ENCODE measurements at regions not wholly inside any gene's neighbourhood (a gene's known extent, or its start where the extent isn't known, plus 50 kb on each side); places are given as distances from the start of the nearest gene placed in this dataset.

DNA sequence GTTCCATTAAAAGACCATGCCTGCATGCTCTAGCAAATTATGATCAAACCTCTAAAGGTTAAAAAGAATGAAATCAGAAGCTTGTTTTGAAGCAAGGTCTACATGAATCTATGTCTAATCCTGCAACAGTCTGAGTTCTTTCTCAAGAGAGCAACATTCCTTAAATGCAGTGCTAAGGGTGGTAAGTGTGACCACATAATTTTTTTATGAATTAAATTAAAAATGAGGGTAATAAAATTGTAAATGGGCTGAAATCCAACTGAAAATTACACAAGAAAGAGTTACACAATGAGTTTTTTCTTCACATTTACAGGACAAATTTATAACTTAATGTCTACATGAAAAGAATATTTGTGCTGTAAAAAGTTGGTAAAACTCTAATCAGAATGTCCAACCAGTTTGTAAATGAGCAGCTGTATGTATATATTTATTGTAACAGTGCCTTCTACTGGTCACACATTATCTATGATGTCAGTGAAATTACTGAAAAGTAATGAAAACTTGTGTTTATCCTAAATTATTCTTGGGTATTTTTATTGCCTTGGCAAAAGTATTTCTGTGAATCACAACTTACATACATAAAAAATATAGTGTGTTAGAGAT, 336.3 kb upstream of the PITX2 start:
- CTCF ChIA-PET (ENCODE audit: partially characterized antibody), result interaction anchor here (0.6 to 2.2 kb wide), 8 partner anchors 9 to 330 kb away, joined by 3 to 9 read pairs (median 3); no protein-coding TSS in a partner anchor
- DNase-seq (ENCODE audit: low read depth in 1 of 2, low spot score in 2 of 2), result no peak

More for the DNA sequence above, 336.3 kb upstream of the PITX2 start:
- H3K79me2 ChIP-seq (ENCODE audit: control insufficient read depth in 1 of 2, insufficient read depth in 2 of 2, low read length in 2 of 2), result no peaks in the 10 kb centered on the region
- no peak overlapping the region for H3K18ac ChIP-seq (ENCODE audit: extremely low read depth, low read length)
- H3K4me3 ChIP-seq (ENCODE audit: extremely low read depth in 1 of 4, insufficient read depth in 2 of 4, low read depth in 3 of 4, low read length in 4 of 4), result no peak overlapping the region
- no peak for FAIRE-seq
- TF ChIP-seq, protein P1, sequence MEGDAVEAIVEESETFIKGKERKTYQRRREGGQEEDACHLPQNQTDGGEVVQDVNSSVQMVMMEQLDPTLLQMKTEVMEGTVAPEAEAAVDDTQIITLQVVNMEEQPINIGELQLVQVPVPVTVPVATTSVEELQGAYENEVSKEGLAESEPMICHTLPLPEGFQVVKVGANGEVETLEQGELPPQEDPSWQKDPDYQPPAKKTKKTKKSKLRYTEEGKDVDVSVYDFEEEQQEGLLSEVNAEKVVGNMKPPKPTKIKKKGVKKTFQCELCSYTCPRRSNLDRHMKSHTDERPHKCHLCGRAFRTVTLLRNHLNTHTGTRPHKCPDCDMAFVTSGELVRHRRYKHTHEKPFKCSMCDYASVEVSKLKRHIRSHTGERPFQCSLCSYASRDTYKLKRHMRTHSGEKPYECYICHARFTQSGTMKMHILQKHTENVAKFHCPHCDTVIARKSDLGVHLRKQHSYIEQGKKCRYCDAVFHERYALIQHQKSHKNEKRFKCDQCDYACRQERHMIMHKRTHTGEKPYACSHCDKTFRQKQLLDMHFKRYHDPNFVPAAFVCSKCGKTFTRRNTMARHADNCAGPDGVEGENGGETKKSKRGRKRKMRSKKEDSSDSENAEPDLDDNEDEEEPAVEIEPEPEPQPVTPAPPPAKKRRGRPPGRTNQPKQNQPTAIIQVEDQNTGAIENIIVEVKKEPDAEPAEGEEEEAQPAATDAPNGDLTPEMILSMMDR (IDR thresholded peaks at IDR 0.05; ENCODE audit: control extremely low read depth in 1 of 3, insufficient read depth in 1 of 3, low read depth in 1 of 3, low read length in 3 of 3), result peak in 1 of 3 experiments; percentile 20; a peak in 1 of 4 replicates
- TF ChIP-seq NRF1 (IDR thresholded peaks at IDR 0.05; ENCODE audit: low read depth, low read length) (no peak), RAD21 (IDR thresholded peaks at IDR 0.05 in 1 of 2, conservative IDR thresholded peaks at IDR 0.05 in 1 of 2; ENCODE audit: low read depth in 2 of 2, low read length in 2 of 2) (peak in 1 of 2 experiments; percentile 35; a peak in 2 of 4 replicates)
- H3K27me3 ChIP-seq (replicated peaks in 1 of 4; ENCODE audit: control insufficient read depth in 3 of 4, extremely low read depth in 1 of 4, insufficient read depth in 3 of 4, low read length in 3 of 4), result no peaks in the 10 kb centered on the region
- no peak overlapping the region for H3K4me2 ChIP-seq (ENCODE audit: insufficient read depth in 1 of 2, low read depth in 2 of 2, low read length in 2 of 2)
- no peaks in the 10 kb centered on the region for H3K9me3 ChIP-seq (ENCODE audit: insufficient read depth in 2 of 2, low read depth in 1 of 2, low read length in 1 of 2)
- POLR2A ChIA-PET (ENCODE audit: partially characterized antibody), result no interaction called here
- H3K79me1 ChIP-seq (ENCODE audit: low read depth, low read length), result no peaks in the 10 kb centered on the region
- no peak overlapping the region for H2BK15ac ChIP-seq (ENCODE audit: low read length)
- no peak overlapping the region for H3K9ac ChIP-seq (replicated peaks in 1 of 4; ENCODE audit: extremely low read depth in 1 of 4, low read depth in 3 of 4, low read length in 3 of 4)
- no peak overlapping the region for H3K27ac ChIP-seq (ENCODE audit: low read depth, low read length)
- no peak overlapping the region for H4K91ac ChIP-seq (replicated peaks; ENCODE audit: insufficient read length, low read length)
- no peak overlapping the region for H2BK20ac ChIP-seq (ENCODE audit: low read length)
- no peak overlapping the region for H2AK5ac ChIP-seq (ENCODE audit: low read depth, low read length)
- H3K4me1 ChIP-seq (replicated peaks in 1 of 4; ENCODE audit: control insufficient read depth in 3 of 4, insufficient read depth in 4 of 4, low read length in 3 of 4), result no peaks in the 10 kb centered on the region
- H3K23me2 ChIP-seq (ENCODE audit: low read depth, low read length), result no peaks in the 10 kb centered on the region
- no peaks in the 10 kb centered on the region for H3K36me3 ChIP-seq (ENCODE audit: control insufficient read depth in 2 of 4, insufficient read depth in 4 of 4, low read length in 3 of 4)
- H3K4ac ChIP-seq (replicated peaks; ENCODE audit: insufficient read length, low read depth, low read length), result no peak overlapping the region
- H4K8ac ChIP-seq (ENCODE audit: extremely low read depth, insufficient read depth, low read length), result no peak overlapping the region
- no peak overlapping the region for H2BK120ac ChIP-seq (replicated peaks; ENCODE audit: low read depth, low read length)
- no peak overlapping the region for H3K23ac ChIP-seq (ENCODE audit: insufficient read length)
- H4K20me1 ChIP-seq (replicated peaks in 1 of 2; ENCODE audit: control insufficient read depth in 1 of 2, insufficient read depth in 2 of 2, low read length in 2 of 2), result no peaks in the 10 kb centered on the region
- H4K5ac ChIP-seq (ENCODE audit: insufficient read length, low read depth, low read length), result no peak overlapping the region
- no peak overlapping the region for H2BK5ac ChIP-seq (ENCODE audit: low read depth, low read length)
- no peak overlapping the region for H2AFZ ChIP-seq (ENCODE audit: low read length)
- H2BK12ac ChIP-seq (ENCODE audit: low read depth, low read length), result no peak overlapping the region
- no peak overlapping the region for H3K56ac ChIP-seq (replicated peaks; ENCODE audit: insufficient read length, low read depth, low read length)
- H3K14ac ChIP-seq (ENCODE audit: insufficient read length), result no peak overlapping the region
